Epidermal melanocyte (primary cell): ENCODE measurements at regions not wholly inside any gene's neighbourhood (a gene's known extent, or its start where the extent isn't known, plus 50 kb on each side); places are given as distances from the start of the nearest gene placed in this dataset.
"Not testable (repeated sequence)": the region's sequence is repeated elsewhere in the genome, so short reads cannot be mapped to it uniquely, and the experiment has no call there.

Source experiments
- DNase-seq: peaks from one replicate; pipeline ENCODE4 v3.0.0; 2011; ENCODE audit warnings: low spot score; ENCODE audit not compliant: insufficient read length

DNA sequence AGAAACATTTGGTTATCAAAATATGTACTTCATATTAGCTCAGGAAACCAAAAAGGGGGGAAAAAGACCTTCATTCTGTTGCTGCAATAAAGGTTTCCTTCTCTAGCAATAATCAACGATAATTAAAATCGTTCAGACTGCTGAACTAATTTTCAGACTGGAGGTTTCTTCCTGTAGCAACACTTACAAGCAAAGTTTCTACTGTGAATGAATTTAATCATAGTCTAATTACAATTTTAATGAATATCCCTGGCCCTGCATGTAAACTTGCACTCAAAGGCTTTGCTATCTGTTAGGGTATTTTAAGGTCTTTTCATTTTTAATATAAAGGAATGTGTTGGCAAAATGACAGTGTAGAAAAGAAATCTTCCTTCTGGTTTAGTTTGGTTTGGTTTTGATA is 265.2 kb downstream of the QDPR start:
- DNase-seq = no peak

DNA sequence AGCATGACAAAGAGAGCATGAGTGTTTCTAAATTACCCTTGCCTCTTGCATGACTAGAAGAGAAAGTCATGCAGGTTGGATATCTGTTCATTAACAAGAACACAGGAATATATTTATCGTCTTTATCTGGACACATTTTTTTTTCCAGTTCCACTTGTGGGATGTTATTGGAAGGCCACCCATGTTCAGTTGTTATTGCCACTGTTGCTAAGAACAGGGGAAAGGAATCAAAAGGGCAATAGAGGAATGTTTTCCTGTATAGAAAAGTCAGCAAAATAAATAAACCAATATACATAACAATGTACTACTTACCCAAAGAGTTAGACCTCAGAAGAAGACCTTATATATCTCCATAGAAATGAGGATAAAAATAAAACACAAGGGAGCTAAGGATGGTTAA is 270.1 kb downstream of the QDPR start:
- DNase-seq = no peak

DNA sequence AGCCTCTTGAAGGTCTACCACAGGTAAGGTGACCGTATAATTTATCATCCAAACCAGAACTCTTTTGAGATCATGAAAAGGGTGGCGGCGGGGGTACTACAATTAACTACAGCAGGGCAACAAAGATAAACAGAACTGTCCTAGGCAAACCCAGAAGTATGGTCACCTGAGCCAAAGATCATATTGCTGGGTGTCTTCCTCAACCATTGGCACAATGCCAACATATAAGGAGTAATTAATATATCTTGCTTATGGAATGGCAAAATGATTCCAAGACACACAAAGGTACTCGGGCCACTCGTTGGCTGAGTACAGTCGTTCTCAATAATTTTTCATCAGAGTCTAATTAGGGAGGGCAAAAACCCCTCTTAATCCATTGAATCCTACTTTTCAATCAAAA is 273.3 kb downstream of the QDPR start:
- no peak for DNase-seq

DNA sequence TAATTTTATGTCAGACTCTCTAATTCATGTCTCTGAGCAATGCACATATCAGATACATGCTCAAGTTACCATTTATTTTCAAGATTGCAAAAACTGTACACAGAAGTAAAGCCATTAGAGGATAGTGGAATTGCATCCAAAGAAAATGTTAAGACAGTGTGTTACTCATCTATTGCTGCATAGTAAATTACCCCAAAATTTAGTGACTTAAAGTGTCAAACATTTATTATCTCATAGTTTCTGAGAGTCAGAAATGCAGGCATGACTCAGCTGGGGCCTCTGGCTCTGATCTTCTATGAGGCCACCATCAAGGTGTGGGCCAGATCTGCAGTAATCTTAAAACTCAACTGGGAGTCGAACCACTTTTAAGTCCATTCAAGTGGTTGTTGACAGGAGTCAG is 275.2 kb downstream of the QDPR start:
- DNase-seq = no peak

DNA sequence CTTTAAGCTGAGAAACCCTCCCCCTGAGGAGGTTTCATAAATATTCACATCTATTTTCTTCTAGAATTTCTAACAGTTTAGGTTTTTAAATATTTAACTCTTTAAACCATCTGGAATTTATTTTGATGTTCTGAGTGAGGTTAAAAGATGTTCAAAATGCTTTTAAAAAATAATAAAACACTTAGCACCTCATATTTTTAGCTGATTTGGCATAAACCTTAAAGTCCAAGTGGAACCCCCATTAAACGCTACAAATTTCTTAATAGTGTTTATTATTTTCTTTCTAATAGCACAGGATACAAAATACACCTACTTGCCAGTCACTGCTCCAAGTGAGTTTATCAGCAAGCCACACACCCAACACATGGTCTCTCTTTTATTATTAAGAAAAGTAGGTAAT is 277.2 kb downstream of the QDPR start:
- no peak for DNase-seq

DNA sequence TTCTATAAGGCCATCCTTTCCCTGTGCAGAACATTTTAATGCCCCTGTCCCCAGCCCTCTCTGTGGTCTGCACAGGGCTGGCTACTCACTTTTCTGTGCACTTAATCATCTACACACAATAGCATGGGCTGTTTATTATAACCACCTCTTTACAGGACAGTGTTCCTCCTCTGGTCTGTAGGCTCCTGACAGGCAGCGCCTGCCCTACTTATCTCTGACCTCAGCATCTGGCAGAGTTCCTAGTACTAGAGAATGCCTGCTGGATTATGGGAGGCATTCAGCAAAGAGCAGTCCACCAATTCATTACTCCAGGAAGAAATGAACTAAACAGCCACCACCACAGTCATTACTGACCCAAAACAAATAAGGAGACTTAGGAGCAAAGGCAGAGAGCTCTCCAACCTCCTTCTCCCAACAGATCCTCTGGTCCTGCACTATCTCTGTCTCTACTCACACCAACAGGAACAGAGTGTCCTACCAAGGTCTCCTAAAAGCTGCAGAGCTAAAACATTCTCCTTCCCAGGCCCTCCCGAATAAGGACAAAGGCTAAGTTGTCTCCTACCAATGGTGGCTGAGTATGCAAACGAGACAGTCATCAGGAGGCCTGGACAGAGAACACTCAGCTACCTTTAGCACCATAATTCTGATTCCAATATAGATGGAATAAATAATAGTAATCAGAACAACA is 279.2 kb downstream of the QDPR start:
- no peak for DNase-seq

DNA sequence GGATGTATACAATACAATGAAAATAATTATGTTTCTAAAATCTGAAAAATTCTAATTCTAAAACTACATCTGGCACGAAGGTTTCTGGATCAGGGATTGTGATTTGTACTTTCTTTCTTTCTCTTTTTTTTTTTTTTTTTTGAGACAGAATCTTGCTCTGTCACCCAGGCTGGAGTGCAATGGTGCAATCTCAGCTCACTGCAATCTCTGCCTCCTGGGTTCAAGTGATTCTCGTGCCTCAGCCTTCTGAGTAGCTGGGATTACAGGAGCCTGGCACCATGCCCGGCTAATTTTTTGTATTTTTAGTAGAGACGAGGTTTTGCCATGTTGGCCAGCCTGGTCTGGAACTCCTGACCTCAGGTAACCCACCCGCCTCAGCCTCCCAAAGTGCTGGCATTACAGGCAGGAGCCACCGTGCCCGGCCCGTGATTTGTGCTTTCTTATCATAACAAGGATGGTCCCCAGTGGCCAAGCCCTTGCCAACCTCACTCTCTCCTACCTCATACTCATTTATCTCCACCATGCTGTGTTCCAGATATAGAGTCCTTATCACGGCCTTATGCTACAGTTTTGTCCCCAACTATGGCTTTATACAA is 279.9 kb downstream of the QDPR start:
- not testable (repeated sequence) for DNase-seq

DNA sequence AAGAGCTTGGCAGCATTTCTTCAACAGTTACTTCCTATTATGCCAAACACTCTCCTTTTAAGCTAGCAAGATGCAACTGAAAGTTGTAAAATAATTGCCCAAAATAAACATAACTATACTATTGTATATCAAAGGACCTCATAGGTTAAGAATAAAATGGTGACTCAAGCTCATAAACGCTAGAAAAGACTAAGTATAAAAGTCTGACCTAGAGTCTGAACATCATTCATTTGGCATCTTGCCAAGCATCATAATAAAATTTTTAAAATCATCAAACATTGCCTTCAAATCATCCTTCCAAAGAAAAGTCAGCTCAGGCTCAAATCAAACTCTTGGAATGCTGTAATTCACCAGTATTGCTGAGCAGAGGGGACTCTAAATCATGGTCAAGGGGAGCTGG is 281.2 kb downstream of the QDPR start:
- no peak for DNase-seq

DNA sequence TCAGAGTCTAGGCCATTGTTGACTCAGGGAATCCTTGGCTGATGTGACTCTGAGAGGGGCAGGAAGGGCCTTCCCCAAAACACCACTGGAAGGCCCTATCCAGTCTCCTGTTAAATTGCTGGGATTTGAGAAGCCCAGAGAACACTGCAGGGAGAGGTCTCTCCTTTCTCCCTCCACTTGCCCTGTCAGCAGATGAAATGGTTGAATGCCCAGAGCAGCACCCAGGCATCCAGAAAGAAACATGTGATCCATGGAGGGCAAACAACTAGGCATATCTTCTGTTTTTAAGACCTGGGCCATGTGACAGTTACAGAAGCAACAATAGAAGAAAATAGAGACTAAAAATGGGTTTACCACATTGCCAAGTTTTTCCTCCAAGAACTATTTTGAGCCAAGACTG is 291.1 kb downstream of the QDPR start:
- DNase-seq = no peak

DNA sequence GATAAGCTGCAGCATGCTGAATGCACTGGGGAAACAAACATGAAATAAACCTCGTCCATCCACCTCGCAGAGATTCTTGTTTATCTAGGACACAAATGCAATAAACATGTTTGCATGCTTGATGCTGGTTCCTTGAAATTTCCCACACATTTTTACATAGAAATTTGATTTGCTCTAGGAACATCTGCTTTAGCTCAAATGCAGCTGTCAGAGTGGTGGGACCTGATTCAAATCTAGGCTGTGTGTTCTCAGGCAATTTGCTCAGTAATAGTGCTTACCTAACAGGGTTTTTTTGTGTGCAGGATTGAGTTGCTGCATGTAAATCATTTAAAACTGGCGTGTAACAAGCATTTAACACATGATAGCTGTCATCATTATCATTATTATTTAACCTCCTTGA is 293.1 kb downstream of the QDPR start:
- no peak for DNase-seq

DNA sequence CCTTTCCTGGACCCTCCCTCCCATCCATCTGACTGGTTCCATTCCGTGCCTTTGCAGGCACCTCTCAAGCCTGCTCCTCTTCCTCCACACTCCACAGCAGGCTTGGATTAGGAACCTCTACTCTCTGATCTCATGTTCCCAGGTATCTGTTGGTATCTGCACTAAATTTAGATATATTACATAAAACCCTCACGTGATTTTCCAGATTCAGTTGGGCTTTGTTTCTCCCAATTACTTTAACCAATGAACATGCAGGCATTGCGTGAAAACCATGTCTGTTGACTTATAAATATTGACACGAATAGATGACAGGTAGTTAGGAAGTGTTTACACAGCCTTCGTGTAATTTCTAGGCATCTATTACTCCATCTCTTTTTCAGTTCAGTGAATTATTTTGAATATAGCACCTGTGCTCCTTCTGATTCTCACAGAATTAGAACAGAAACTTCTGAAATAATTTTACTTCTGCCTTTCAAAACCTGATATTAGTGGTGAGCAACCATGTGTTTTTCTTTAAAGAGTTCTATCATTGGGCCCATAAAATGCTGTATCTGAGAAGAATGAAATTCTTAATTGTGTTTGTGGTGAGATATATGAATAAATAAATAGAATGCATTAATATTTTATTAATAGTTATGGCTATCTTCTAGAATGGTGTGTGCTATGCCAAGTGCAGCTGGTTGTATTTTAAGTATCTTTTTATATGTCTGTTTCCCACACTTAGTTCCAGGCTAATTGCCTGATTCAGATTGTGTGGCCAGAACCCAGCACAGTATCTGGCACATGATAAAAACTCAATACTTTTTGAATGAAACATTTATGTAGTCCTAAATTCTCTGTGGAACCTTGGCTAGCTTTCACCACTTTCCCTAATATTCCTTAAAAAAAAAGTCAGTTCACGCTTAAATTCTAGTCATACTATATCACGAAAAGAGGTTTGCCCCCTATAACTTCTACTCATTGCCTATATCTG is 304.8 kb downstream of the QDPR start:
- DNase-seq = no peak

DNA sequence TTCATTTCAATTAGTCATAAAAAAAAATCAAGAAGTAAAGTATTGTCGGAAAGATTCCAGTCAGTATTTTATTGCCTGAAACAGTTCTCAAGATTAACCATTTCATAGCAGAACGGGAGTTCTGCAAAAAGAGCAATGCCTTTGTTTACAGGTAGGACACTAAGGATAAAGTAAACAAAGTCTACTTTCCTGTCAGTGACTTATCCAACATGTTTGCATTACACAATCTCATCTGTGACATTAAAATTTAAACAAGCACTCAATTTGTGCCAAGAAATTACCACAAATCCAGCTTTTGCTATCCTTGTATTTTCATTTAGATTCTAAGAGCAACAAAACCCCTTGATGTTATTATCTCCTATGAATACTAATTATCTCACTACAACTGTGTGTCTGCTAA is 306.5 kb upstream of the LDB2 start:
- DNase-seq = no peak

DNA sequence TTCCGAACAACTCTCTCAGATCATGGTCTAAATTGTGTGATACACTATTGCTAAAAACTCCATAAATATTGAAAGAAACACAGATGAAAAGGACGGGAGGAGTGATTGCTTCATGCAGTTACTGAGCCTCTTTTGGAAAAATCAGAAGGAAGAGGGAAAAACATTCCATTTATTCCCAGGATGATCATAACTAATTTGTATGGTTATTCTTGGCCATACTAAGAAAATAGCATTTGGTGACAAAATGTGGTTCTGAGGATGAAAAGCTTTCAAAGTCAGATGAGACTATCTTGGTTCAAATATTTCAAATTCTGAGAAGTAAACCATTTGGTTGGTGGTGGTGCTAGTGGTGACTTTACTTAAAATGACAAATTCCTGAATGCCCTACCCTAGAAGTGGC is 305.4 kb upstream of the LDB2 start:
- DNase-seq = no peak

DNA sequence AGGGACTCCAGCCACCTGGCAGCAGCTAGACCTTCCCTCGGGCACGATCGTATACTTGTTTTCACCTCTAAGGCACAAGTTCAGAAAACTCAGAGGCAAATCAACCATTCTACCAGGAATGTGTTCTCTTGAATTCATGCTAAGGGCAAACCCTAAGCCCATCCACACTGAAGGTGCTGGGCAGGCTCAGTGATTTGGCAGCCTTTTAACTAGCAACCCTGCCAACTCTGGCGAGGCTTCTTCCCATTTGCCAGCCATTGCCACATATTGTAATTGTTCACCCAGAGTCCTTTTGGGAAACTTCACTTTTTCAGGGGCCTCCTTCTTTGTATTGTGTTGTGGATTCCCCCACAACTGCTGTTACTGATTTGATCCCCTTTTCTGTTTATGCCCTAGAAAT is 298.6 kb upstream of the LDB2 start:
- no peak for DNase-seq

DNA sequence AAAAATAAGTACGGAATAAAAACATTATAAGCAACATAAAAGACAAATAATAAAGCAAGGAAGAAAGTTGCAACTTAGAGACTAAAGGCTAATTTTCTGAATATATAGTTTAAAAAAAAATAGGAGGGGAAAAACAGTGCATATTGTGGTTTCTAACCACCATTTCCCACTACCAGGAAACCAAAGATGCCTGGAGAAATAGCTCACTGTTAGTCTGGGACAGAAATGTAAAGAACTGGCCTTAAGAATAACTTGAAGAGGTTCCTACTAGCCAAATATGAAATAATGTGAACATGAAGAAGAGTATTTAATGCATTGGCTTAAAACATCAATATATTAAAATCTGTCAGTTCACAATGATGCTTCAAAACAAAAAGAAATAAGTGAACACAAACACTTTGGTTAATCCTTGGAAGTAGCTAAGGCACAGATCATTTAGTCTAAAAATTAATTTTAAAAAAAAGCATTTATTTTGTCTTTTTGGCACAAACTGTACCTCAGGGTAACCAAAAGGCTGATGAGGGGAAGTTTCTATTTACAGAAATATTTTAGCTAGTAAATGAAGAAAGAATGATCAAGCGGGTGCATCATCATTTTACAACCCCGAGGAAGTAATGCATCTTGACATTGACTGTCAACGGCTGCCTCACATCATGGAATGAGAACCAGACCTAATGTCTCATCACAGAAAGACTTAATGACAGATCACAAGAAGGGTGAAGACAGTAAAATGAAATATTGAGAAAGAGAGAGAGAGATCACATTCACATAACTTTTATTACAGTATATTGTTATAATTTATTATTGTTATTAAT is 297.2 kb upstream of the LDB2 start:
- no peak for DNase-seq

DNA sequence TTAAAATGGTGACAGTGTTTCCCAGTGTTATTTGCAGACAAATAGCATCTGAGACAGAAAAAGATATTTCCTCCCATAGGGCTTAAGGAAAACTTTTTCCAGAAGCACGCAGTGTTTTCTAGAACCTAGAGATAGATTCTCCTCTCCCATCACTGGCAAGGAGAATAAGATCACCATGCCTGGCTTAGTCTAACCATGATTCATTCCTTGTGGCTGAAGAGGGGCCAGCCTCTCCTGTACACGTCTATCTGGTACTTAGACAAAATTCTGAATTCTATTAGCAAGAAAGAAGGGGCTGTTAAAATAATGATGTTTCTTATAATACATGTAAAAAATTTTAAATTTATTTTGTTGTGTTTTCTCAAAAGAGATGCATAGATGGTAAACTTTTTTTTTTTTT is 296.1 kb upstream of the LDB2 start:
- DNase-seq = no peak

DNA sequence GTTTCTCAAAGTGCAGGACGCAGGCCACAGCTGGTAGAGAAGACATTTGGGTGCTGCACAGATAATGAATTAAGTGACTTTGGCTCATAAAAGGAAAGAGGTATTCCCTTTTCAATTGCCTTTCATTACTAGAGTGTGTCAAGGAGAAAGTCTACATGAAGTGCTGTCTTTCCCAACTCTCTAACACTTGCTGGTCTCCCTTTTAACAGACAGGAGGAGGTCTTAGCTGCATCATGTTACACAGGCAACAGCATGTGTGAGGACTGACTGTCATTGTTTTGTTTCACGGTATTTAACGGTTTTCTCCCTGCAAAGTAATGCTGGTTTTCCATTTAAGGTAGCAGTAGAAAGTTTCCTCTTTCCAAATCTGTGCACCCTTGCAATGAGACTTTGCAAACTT is 291.3 kb upstream of the LDB2 start:
- no peak for DNase-seq

DNA sequence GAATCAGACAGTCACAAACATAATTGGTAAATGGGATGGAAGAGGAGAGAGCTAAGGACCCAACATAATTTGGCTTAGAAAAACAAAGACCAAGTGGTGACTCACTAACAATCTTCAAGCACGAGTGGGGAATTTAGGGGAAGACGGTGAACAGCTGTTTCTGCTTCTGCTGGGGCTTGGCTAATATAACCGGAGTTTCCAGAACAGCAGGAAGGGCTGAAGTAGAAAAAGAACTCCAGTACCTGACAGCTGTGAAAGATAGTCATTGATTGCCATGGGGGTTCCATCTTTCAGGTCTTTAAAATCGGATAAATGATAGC is 290.9 kb upstream of the LDB2 start:
- no peak for DNase-seq

DNA sequence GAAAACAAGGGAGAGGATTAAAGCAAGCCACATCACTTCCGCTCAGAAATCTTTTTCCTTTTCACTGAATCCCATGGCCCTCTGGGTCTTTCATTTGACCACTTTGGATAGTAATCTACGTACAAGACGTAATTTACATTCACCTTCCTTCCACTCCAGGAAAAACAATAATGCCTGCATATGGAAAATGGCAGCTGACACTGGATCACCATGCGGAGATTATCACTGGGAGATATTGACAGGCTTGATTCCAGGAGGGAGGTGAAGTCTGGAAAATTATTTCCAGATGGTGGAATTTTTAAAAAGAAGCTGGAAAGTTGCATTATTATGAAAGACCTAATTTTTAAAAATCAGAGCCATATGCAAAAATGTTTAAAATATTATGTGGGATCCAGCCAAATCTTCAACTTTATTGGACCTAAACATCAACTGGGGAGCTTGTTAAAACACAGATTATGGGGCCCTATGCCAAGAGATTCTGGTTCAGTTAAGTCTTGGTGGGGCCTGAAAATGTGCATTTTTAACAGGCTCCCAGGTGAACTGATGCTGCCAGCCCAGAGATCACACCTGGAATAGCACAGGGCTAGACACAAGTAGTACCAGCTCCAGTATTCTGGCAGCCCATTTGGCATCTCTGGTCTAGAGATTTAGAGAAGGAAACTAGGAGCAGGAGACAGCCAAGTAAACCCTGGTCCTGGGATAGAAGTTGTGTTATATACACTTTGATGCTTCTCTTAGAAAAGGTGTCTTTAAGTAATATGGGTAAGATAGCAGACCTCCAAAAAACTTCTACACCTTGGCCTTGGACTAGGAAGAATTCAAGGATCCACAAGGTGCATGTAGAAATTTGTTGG is 290.3 kb upstream of the LDB2 start:
- DNase-seq = no peak

DNA sequence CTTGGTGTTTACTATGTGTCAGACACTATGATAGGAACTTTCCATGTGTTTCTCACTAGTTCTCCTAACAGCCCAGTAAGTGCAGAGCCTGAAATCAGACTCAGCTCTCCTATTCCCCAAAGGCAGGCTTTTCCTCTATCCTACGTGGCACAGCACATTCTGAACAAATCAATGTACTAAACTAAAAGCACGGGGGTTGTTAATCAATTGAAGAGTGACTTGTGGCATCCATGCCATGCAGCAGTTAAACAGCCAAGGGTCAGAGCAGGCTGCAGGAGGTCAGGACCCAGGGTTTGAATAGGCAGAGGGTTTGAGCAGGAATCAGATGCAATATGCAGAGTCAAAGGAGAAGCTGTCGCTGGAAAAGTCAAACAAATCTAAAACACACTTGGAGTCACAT is 289.7 kb upstream of the LDB2 start:
- peak; percentile 20 for DNase-seq

DNA sequence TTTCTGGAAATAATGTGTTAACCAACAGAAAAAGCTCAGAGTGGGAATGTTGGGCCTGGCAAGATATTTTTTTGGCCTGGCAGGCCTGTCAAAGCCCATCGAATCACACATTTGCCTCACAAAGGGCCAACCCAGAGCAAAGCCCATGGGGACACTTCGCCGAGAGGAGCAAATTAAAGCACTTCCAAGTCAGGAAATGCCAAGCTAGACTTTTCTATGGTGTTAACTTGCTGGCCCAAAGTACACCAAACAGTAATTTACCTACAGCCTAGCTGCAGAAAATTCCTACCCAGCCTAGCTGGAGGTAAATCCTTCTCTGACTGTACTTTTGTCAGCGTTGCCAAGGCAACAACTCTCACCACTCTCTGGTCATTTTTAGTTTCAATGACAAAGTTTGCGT is 288.6 kb upstream of the LDB2 start:
- no peak for DNase-seq
